T-cell (primary cell): ENCODE measurements at regions not wholly inside any gene's neighbourhood (a gene's known extent, or its start where the extent isn't known, plus 50 kb on each side); places are given as distances from the start of the nearest gene placed in this dataset.

Source experiments
- ATAC-seq, 4 experiments: fragments of 200-7000 bp in 3 of 4; fragments of 150-1000 bp in 1 of 4; cut with Tn5 transposase; replicated peaks in 1 of 4; 1 replicate in 3 of 4; 2 replicates in 1 of 4; pipeline ENCODE4 v1.10.0; 2021; ENCODE audit warnings: moderate library complexity in 3 of 4, mild to moderate bottlenecking in 2 of 4, moderate number of reproducible peaks in 1 of 4
- CTCF ChIA-PET, 2 donors: fragments of 300-600 bp; sonication (Branson Sonifier 250); formaldehyde crosslinking; loops; one replicate each; lab custom pipeline; 2022; ENCODE audit warnings: antibody characterized with exemption in 2 of 2; lab: Charles Lee
- POLR2A ChIA-PET, 2 donors: fragments of 300-600 bp; sonication (Branson Sonifier 250); formaldehyde crosslinking; loops; one replicate each; lab custom pipeline; 2022; ENCODE audit warnings: antibody characterized with exemption in 2 of 2; lab: Charles Lee
- DNase-seq, 35 experiments: peaks; one replicate each; pipeline versions ENCODE4 v3.0.0 to v3.0.0-alpha.2; 2013 to 2023
- H3K27ac ChIP-seq: one replicate; pipeline ENCODE4 v1.5.1; 2013; ENCODE audit warnings: low read length
- H3K27me3 ChIP-seq, 2 experiments: replicated peaks in 1 of 2; 1 replicate in 1 of 2; 2 replicates in 1 of 2; pipeline versions ENCODE4 v1.6.1 to v1.7.0; 2013; ENCODE audit warnings: low read length in 1 of 2, mixed read lengths in 1 of 2; ENCODE audit not compliant: control insufficient read depth in 2 of 2, insufficient read depth in 2 of 2; ENCODE audit errors: extremely low read depth in 1 of 2
- H3K36me3 ChIP-seq, 2 donors: 1 replicate in 1 of 2; 2 replicates in 1 of 2; pipeline versions ENCODE4 v1.6.1 to v1.7.0; 2013; ENCODE audit warnings: low read length in 1 of 2; ENCODE audit not compliant: control insufficient read depth in 2 of 2, insufficient read depth in 1 of 2; ENCODE audit errors: extremely low read depth in 1 of 2
- H3K4me1 ChIP-seq, 2 experiments: 1 replicate in 1 of 2; 2 replicates in 1 of 2; pipeline versions ENCODE4 v1.6.1 to v1.7.0; 2013; ENCODE audit warnings: low read length in 2 of 2, mixed read lengths in 1 of 2; ENCODE audit not compliant: insufficient read depth in 2 of 2, control insufficient read depth in 1 of 2; ENCODE audit errors: extremely low read depth in 1 of 2
- H3K4me3 ChIP-seq, 2 donors: 1 replicate in 1 of 2; 2 replicates in 1 of 2; pipeline versions ENCODE4 v1.5.1 to v1.7.0; 2013; ENCODE audit warnings: mild to moderate bottlenecking in 2 of 2, low read length in 1 of 2, moderate library complexity in 1 of 2; ENCODE audit not compliant: control insufficient read depth in 1 of 2; ENCODE audit errors: extremely low read depth in 1 of 2
- H3K9me3 ChIP-seq: 2 replicates; pipeline ENCODE4 v1.7.0; 2013
- H3K27ac Mint-ChIP-seq, 2 donors: one replicate each; pipeline ENCODE4 v1.8.0; 2020 to 2021; ENCODE audit warnings: mild to moderate bottlenecking in 2 of 2, mixed read lengths in 2 of 2
- H3K27me3 Mint-ChIP-seq, 2 donors: one replicate each; pipeline ENCODE4 v1.8.0; 2021 to 2022; ENCODE audit warnings: mixed read lengths in 2 of 2
- H3K36me3 Mint-ChIP-seq: one replicate; pipeline ENCODE4 v1.8.0; 2021; ENCODE audit warnings: mixed read lengths
- H3K4me1 Mint-ChIP-seq, 3 donors: one replicate each; pipeline ENCODE4 v1.8.0; 2020 to 2022; ENCODE audit warnings: mixed read lengths in 3 of 3, mild to moderate bottlenecking in 1 of 3
- H3K4me3 Mint-ChIP-seq, 3 donors: one replicate each; pipeline ENCODE4 v1.8.0; 2020 to 2022; ENCODE audit warnings: mild to moderate bottlenecking in 3 of 3, mixed read lengths in 3 of 3, moderate library complexity in 3 of 3
- H3K9me3 Mint-ChIP-seq, 3 donors: one replicate each; pipeline ENCODE4 v1.8.0; 2020 to 2022; ENCODE audit warnings: mixed read lengths in 3 of 3
- WGBS: methylation state at CpG from one replicate; pipeline ENCODE4 v1.1.5; 2013; ENCODE audit warnings: missing lambda C conversion rate; ENCODE audit not compliant: insufficient coverage; 5-methylcytosine and 5-hydroxymethylcytosine counted together

DNA sequence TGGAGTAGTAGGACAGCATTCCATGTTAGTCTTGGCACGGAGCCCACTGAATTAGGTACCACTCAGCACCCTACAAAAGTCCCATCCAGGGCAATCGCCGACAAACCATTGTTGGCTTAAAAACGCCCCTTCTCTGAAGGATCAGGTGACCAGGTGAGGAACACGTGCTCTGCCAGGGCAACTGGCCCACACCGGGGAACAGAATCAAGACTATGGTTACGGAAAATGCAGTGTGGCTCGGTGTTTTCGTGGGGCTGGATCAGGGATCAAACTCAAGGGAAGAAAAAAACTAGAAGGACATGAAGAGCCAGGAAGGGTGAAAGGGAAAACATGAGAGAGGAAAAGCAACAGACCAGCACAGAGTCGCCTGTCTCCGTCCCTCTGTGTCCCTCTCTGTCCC, 177.8 kb upstream of the ARID1B start:
- DNase-seq (no peak), ATAC-seq (no peak)
- CTCF ChIA-PET: interaction anchor here in 1 of 2 donors (0.6 kb wide), 1 partner anchor 49 kb away, joined by 3 read pairs; no protein-coding TSS in a partner anchor
- Mint-ChIP-seq H3K27me3 (peaks cover 5 to 22% of the 10 kb centered on the region in 2 donors), H3K4me1 (no peaks in the 10 kb centered on the region), H3K9me3 (peaks cover under 1 to 2% (median 2%) of the 10 kb centered on the region in 3 donors), H3K4me3 (no peak overlapping the region), H3K27ac (no peak overlapping the region), H3K36me3 (no peaks in the 10 kb centered on the region)
- H3K9me3 ChIP-seq: no peaks in the 10 kb centered on the region
- no peaks in the 10 kb centered on the region for H3K4me1 ChIP-seq
- 85% methylated on average over 9 of the region's 11 CpGs for WGBS
- no peak overlapping the region for H3K4me3 ChIP-seq
- H3K36me3 ChIP-seq: no peaks in the 10 kb centered on the region
- H3K27ac ChIP-seq: no peak overlapping the region
- H3K27me3 ChIP-seq: peaks cover 0 to 19% of the 10 kb centered on the region in 2 experiments
- POLR2A ChIA-PET: no interaction called here

- ChIA-PET POLR2A (no interaction called here), CTCF (interaction anchor here in 1 of 2 donors (0.6 kb wide), 1 partner anchor 50 kb away, joined by 3 read pairs; no protein-coding TSS in a partner anchor)
- Histone ChIP-seq H3K27ac (no peak overlapping the region), H3K4me1 (no peaks in the 10 kb centered on the region), H3K27me3 (peaks cover 0 to 19% of the 10 kb centered on the region in 2 experiments), H3K36me3 (no peaks in the 10 kb centered on the region), H3K9me3 (no peaks in the 10 kb centered on the region), H3K4me3 (no peak overlapping the region)
- Mint-ChIP-seq H3K4me3 (no peak overlapping the region), H3K36me3 (no peaks in the 10 kb centered on the region), H3K9me3 (no peaks in the 10 kb centered on the region), H3K4me1 (no peaks in the 10 kb centered on the region), H3K27me3 (peaks cover 3 to 22% of the 10 kb centered on the region in 2 donors), H3K27ac (no peak overlapping the region)
- DNase-seq (no peak), ATAC-seq (no peak)
- 49% methylated on average over 3 of the region's 6 CpGs for WGBS
Measured at GRCh38 chr6:156598855-156599180, 178.4 kb upstream of the ARID1B start.

GRCh38 chr6:156598071-156598854, 178.9 kb upstream of the ARID1B start:
- no peak overlapping the region for H3K27ac Mint-ChIP-seq
- no peaks in the 10 kb centered on the region for H3K36me3 Mint-ChIP-seq
- H3K9me3 Mint-ChIP-seq: no peaks in the 10 kb centered on the region
- Histone ChIP-seq H3K4me1 (no peaks in the 10 kb centered on the region), H3K9me3 (no peaks in the 10 kb centered on the region), H3K36me3 (no peaks in the 10 kb centered on the region), H3K4me3 (no peak overlapping the region), H3K27me3 (peaks cover 0 to 19% of the 10 kb centered on the region in 2 experiments), H3K27ac (no peak overlapping the region)
- H3K27me3 Mint-ChIP-seq: peaks cover 3 to 18% of the 10 kb centered on the region in 2 donors
- H3K4me3 Mint-ChIP-seq: no peak overlapping the region
- 71% methylated on average over 9 of the region's 22 CpGs for WGBS
- ATAC-seq: no peak
- H3K4me1 Mint-ChIP-seq: no peaks in the 10 kb centered on the region
- POLR2A ChIA-PET: no interaction called here
- CTCF ChIA-PET: no interaction called here
- no peak for DNase-seq

GRCh38 chr6:156597095-156597494, 180.1 kb upstream of the ARID1B start:
- Histone ChIP-seq H3K27ac (no peak overlapping the region), H3K36me3 (no peaks in the 10 kb centered on the region), H3K4me1 (no peaks in the 10 kb centered on the region), H3K4me3 (no peak overlapping the region), H3K9me3 (no peaks in the 10 kb centered on the region), H3K27me3 (peaks cover 0 to 18% of the 10 kb centered on the region in 2 experiments)
- DNase-seq: no peak
- Mint-ChIP-seq H3K9me3 (no peaks in the 10 kb centered on the region), H3K36me3 (no peaks in the 10 kb centered on the region), H3K27ac (no peak overlapping the region), H3K4me3 (no peak overlapping the region), H3K4me1 (no peaks in the 10 kb centered on the region), H3K27me3 (peaks cover 8 to 15% of the 10 kb centered on the region in 2 donors)
- WGBS: 56% methylated on average over 3 of the region's 5 CpGs
- CTCF ChIA-PET: no interaction called here
- no peak for ATAC-seq
- POLR2A ChIA-PET: no interaction called here

- Mint-ChIP-seq H3K4me3 (no peak overlapping the region), H3K36me3 (no peaks in the 10 kb centered on the region), H3K27ac (no peak overlapping the region), H3K9me3 (no peaks in the 10 kb centered on the region), H3K27me3 (peaks cover 8 to 19% of the 10 kb centered on the region in 2 donors), H3K4me1 (no peaks in the 10 kb centered on the region)
- ChIA-PET CTCF (no interaction called here), POLR2A (no interaction called here)
- no peak overlapping the region for H3K4me3 ChIP-seq
- 86% methylated on average over 1 of the region's 3 CpGs for WGBS
- H3K27me3 ChIP-seq: peaks cover 0 to 9% of the 10 kb centered on the region in 2 experiments
- no peaks in the 10 kb centered on the region for H3K9me3 ChIP-seq
- no peak overlapping the region for H3K27ac ChIP-seq
- DNase-seq (no peak), ATAC-seq (no peak)
- H3K36me3 ChIP-seq: no peaks in the 10 kb centered on the region
- H3K4me1 ChIP-seq: no peaks in the 10 kb centered on the region
Measured at GRCh38 chr6:156595476-156595875, 181.7 kb upstream of the ARID1B start.

GRCh38 chr6:156593893-156594292, 183.3 kb upstream of the ARID1B start:
- ChIA-PET CTCF (interaction anchor here in 1 of 2 donors (0.6 kb wide), 1 partner anchor 162 kb away, joined by 3 read pairs; no protein-coding TSS in a partner anchor), POLR2A (no interaction called here)
- Mint-ChIP-seq H3K4me1 (no peaks in the 10 kb centered on the region), H3K27me3 (peaks cover 11 to 15% of the 10 kb centered on the region in 2 donors), H3K9me3 (no peaks in the 10 kb centered on the region), H3K27ac (no peak overlapping the region), H3K4me3 (no peak overlapping the region), H3K36me3 (no peaks in the 10 kb centered on the region)
- Histone ChIP-seq H3K27me3 (peaks cover 0 to 5% of the 10 kb centered on the region in 2 experiments), H3K9me3 (no peaks in the 10 kb centered on the region), H3K4me1 (no peaks in the 10 kb centered on the region), H3K27ac (no peak overlapping the region), H3K4me3 (no peak overlapping the region), H3K36me3 (no peaks in the 10 kb centered on the region)
- ATAC-seq: no peak
- 81% methylated on average over 3 of the region's 3 CpGs for WGBS
- DNase-seq: no peak
